Kidney tubule cell (primary cell): ENCODE measurements at regions not wholly inside any gene's neighbourhood (a gene's known extent, or its start where the extent isn't known, plus 50 kb on each side); places are given as distances from the start of the nearest gene placed in this dataset.

Source experiments
- DNase-seq: peaks from one replicate; pipeline ENCODE4 v3.0.0-alpha.2; 2018; ENCODE audit warnings: low spot score

GRCh38 chr18:79627750-79628294 is 51.8 kb upstream of the CTDP1 start:
- DNase-seq: no peak

GRCh38 chr18:79628416-79629248 is 51.0 kb upstream of the CTDP1 start:
- DNase-seq: no peak

GRCh38 chr18:79629249-79629558 is 50.4 kb upstream of the CTDP1 start:
- no peak for DNase-seq

GRCh38 chr18:79629606-79630005 is 50.0 kb upstream of the CTDP1 start:
- DNase-seq: no peak
